MM.1S (cell line): ENCODE measurements at regions not wholly inside any gene's neighbourhood (a gene's known extent, or its start where the extent isn't known, plus 50 kb on each side); places are given as distances from the start of the nearest gene placed in this dataset.

ENCODE experiments used
- CTCF ChIP-seq: fragments of 300-600 bp; sonication (generic); IDR thresholded peaks from 2 replicates; pipeline ENCODE4 v1.5.1; 2016; ENCODE audit warnings: antibody characterized with exemption, low read length, mixed read lengths
- EZH2 ChIP-seq: fragments of 300-600 bp; sonication (generic); optimal IDR thresholded peaks from 2 replicates; pipeline ENCODE3; 2017; ENCODE audit warnings: low read depth, mild to moderate bottlenecking, antibody characterized with exemption, low read length, mixed read lengths
- EZH2phosphoT487 ChIP-seq: fragments of 300-600 bp; sonication (generic); IDR thresholded peaks from 2 replicates; pipeline ENCODE4 v1.6.1; 2018; ENCODE audit warnings: antibody characterized with exemption, low read length

- no peak for TF ChIP-seq CTCF
- no peak for TF ChIP-seq EZH2
- no peak for TF ChIP-seq EZH2phosphoT487
Measured at GRCh38 chr2:23246992-23247683, 137.8 kb upstream of the KLHL29 start.
